Caco-2 (cell line): ENCODE measurements at regions not wholly inside any gene's neighbourhood (a gene's known extent, or its start where the extent isn't known, plus 50 kb on each side); places are given as distances from the start of the nearest gene placed in this dataset.

Source experiments
- BruUV-seq: library from RNA; stranded (reverse); fragments of 400-500 nt; replicated peaks from 2 replicates; lab custom pipeline; 2021; lab: Mats Ljungman, UMichigan
- CTCF ChIA-PET: fragments of 300-600 bp; sonication (Branson Sonifier 250); formaldehyde crosslinking; loops from one replicate; lab custom pipeline; 2022; ENCODE audit warnings: antibody characterized with exemption; lab: Charles Lee
- POLR2A ChIA-PET: fragments of 300-600 bp; sonication (Branson Sonifier 250); formaldehyde crosslinking; loops from one replicate; lab custom pipeline; 2022; ENCODE audit warnings: antibody characterized with exemption; lab: Charles Lee
- DNase-seq, 2 experiments: peaks; one replicate each; pipeline versions ENCODE4 v3.0.0 to v3.0.0-alpha.2; 2020 to 2022
- H3K27me3 ChIP-seq: replicated peaks from 2 replicates; pipeline ENCODE4 v1.6.0; 2011; ENCODE audit warnings: low read length; ENCODE audit not compliant: control insufficient read depth, insufficient read depth
- H3K36me3 ChIP-seq: 2 replicates; pipeline ENCODE4 v1.5.1; 2011; ENCODE audit warnings: low read length; ENCODE audit not compliant: control insufficient read depth, insufficient read depth
- H3K4me1 ChIP-seq: fragments of 250-450 bp; sonication (Bioruptor Pico); 2 replicates; pipeline ENCODE4 v1.5.1; 2020; ENCODE audit warnings: mild to moderate bottlenecking
- H3K4me3 ChIP-seq: 2 replicates; pipeline ENCODE4 v1.5.1; 2011; ENCODE audit warnings: low read depth, mild to moderate bottlenecking, control low read depth, low read length
- H3K9me3 ChIP-seq: fragments of 250-450 bp; sonication (Bioruptor Pico); 2 replicates; pipeline ENCODE4 v1.5.1; 2020; ENCODE audit warnings: mild to moderate bottlenecking, moderate library complexity
- H3K27ac Mint-ChIP-seq: one replicate; pipeline ENCODE4 v1.8.0; 2022; ENCODE audit warnings: mixed read lengths; ENCODE audit not compliant: unreplicated experiment
- H3K27me3 Mint-ChIP-seq: one replicate; pipeline ENCODE4 v1.8.0; 2022; ENCODE audit warnings: mixed read lengths; ENCODE audit not compliant: insufficient read depth, unreplicated experiment
- H3K36me3 Mint-ChIP-seq: one replicate; pipeline ENCODE4 v1.8.0; 2022; ENCODE audit warnings: mild to moderate bottlenecking, mixed read lengths; ENCODE audit not compliant: insufficient read depth, unreplicated experiment
- H3K4me1 Mint-ChIP-seq: one replicate; pipeline ENCODE4 v1.8.0; 2022; ENCODE audit warnings: low read depth, mixed read lengths; ENCODE audit not compliant: unreplicated experiment
- H3K4me3 Mint-ChIP-seq: one replicate; pipeline ENCODE4 v1.8.0; 2022; ENCODE audit warnings: mild to moderate bottlenecking, moderate library complexity, mixed read lengths; ENCODE audit not compliant: unreplicated experiment
- H3K9me3 Mint-ChIP-seq: one replicate; pipeline ENCODE4 v1.8.0; 2022; ENCODE audit warnings: mixed read lengths; ENCODE audit not compliant: unreplicated experiment
- intact Hi-C: fragments of 100-400 bp; cut with micrococcal nuclease; formaldehyde crosslinking; loops from one replicate; pipeline ENCODE4 v1.10.0; 2022; ENCODE audit not compliant: unreplicated experiment
- TF ChIP-seq, protein P1 (sequence below), 2 experiments: fragments of 200-600 bp in 1 of 2; IDR thresholded peaks; 1 replicate in 1 of 2; 2 replicates in 1 of 2; pipeline versions ENCODE4 v1.5.1 to v1.8.0; 2011 to 2022; ENCODE audit warnings: antibody characterized with exemption in 1 of 2, control low read depth in 1 of 2, inconsistent platforms in 1 of 2, low read depth in 1 of 2, low read length in 1 of 2, mild to moderate bottlenecking in 1 of 2, moderate library complexity in 1 of 2; ENCODE audit not compliant: insufficient read depth in 1 of 2, severe bottlenecking in 1 of 2, unreplicated experiment in 1 of 2

DNA sequence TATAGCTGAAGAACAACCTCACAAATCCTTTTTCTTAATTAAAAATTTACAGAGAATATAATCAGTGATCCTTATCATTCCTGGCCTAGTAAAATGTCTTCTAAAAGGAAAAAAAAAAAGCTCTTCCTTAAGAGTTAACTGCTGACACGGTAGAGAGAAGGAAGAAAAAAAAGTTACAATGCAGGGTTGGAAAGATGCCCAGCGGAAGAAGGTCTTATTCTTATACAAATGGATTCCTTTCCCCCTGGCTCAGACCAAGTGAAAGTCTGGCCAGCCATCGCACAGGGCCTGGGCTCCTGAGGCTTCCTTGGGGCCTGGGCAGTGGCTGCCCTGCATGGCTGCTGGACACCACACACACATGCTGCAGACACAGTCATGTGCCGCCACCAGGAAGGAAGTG, 688.6 kb downstream of the TENT5A start:
- Mint-ChIP-seq H3K4me3 (no peak overlapping the region), H3K36me3 (no peaks in the 10 kb centered on the region), H3K9me3 (no peaks in the 10 kb centered on the region), H3K27ac (no peak overlapping the region), H3K27me3 (no peaks in the 10 kb centered on the region), H3K4me1 (no peaks in the 10 kb centered on the region)
- DNase-seq = no peak
- Histone ChIP-seq H3K4me1 (no peaks in the 10 kb centered on the region), H3K27me3 (no peaks in the 10 kb centered on the region), H3K9me3 (no peaks in the 10 kb centered on the region), H3K36me3 (no peaks in the 10 kb centered on the region), H3K4me3 (no peak overlapping the region)
- intact Hi-C loops = no loop called here
- no TSS peak for BruUV-seq
- ChIA-PET POLR2A (no interaction called here), CTCF (no interaction called here)
- TF ChIP-seq, protein P1, sequence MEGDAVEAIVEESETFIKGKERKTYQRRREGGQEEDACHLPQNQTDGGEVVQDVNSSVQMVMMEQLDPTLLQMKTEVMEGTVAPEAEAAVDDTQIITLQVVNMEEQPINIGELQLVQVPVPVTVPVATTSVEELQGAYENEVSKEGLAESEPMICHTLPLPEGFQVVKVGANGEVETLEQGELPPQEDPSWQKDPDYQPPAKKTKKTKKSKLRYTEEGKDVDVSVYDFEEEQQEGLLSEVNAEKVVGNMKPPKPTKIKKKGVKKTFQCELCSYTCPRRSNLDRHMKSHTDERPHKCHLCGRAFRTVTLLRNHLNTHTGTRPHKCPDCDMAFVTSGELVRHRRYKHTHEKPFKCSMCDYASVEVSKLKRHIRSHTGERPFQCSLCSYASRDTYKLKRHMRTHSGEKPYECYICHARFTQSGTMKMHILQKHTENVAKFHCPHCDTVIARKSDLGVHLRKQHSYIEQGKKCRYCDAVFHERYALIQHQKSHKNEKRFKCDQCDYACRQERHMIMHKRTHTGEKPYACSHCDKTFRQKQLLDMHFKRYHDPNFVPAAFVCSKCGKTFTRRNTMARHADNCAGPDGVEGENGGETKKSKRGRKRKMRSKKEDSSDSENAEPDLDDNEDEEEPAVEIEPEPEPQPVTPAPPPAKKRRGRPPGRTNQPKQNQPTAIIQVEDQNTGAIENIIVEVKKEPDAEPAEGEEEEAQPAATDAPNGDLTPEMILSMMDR (IDR thresholded peaks at IDR 0.05; ENCODE audit: insufficient read depth in 1 of 2, low read depth in 1 of 2, low read length in 1 of 2, severe bottlenecking in 1 of 2, unreplicated experiment in 1 of 2) = no peak

DNA sequence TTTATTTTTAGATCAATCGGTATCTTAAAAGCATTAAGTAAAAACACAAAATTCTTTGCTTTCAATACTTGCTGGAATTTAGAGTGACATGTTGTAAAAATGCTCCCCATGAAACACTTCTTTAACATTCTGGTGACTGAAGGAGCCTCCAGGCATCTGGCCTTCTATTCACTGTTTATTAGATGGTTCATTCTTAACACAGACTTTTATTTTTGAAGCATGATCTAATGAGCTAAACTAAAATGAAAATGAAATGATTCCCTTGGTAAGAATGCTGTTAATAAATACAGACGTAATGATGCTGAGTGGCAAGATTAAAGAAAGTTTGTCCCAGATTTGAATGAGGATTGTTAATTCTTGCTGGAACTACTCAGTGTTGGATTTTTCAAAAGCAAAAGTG, 698.4 kb downstream of the TENT5A start:
- Mint-ChIP-seq H3K4me3 (no peak overlapping the region), H3K27me3 (peaks cover 6% of the 10 kb centered on the region), H3K9me3 (no peaks in the 10 kb centered on the region), H3K27ac (no peak overlapping the region), H3K36me3 (no peaks in the 10 kb centered on the region), H3K4me1 (no peaks in the 10 kb centered on the region)
- CTCF ChIA-PET = no interaction called here
- no peak overlapping the region for H3K4me3 ChIP-seq
- intact Hi-C loops = no loop called here
- POLR2A ChIA-PET = no interaction called here
- no peaks in the 10 kb centered on the region for H3K9me3 ChIP-seq
- no peaks in the 10 kb centered on the region for H3K27me3 ChIP-seq
- TF ChIP-seq, protein P1 (IDR thresholded peaks at IDR 0.05; ENCODE audit: insufficient read depth in 1 of 2, low read depth in 1 of 2, low read length in 1 of 2, severe bottlenecking in 1 of 2, unreplicated experiment in 1 of 2) = no peak
- H3K4me1 ChIP-seq = no peaks in the 10 kb centered on the region
- no peaks in the 10 kb centered on the region for H3K36me3 ChIP-seq
- no peak for DNase-seq
- no TSS peak for BruUV-seq

DNA sequence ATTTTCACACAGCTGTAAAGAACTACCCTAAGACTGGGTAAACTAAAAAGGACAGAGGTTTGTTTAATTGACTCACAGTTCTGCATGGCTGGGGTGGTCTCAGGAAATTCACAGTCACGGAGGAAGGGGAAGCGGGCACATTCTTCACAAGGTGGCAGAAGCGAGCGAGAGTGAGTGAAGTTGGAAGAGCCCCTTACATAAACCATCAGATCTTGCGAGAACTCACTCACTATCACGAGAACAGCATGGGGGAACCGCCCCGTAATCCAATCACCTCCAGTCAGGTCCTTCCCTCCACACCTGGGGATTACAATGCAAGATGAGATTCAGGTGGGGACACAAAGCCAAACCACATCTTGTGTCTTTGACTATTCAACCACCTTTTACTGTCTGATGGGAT, 700.5 kb downstream of the TENT5A start:
- Mint-ChIP-seq H3K27me3 (peaks cover 2% of the 10 kb centered on the region), H3K27ac (no peak overlapping the region), H3K9me3 (no peaks in the 10 kb centered on the region), H3K36me3 (no peaks in the 10 kb centered on the region), H3K4me1 (no peaks in the 10 kb centered on the region), H3K4me3 (no peak overlapping the region)
- no peaks in the 10 kb centered on the region for H3K36me3 ChIP-seq
- no peaks in the 10 kb centered on the region for H3K27me3 ChIP-seq
- intact Hi-C loops = no loop called here
- H3K9me3 ChIP-seq = no peaks in the 10 kb centered on the region
- ChIA-PET POLR2A (no interaction called here), CTCF (no interaction called here)
- TF ChIP-seq, protein P1 (IDR thresholded peaks at IDR 0.05; ENCODE audit: insufficient read depth in 1 of 2, low read depth in 1 of 2, low read length in 1 of 2, severe bottlenecking in 1 of 2, unreplicated experiment in 1 of 2) = no peak
- BruUV-seq = no TSS peak
- no peaks in the 10 kb centered on the region for H3K4me1 ChIP-seq
- DNase-seq = no peak
- H3K4me3 ChIP-seq = no peak overlapping the region
